GM18499 (cell line): ENCODE measurements at regions not wholly inside any gene's neighbourhood (a gene's known extent, or its start where the extent isn't known, plus 50 kb on each side); places are given as distances from the start of the nearest gene placed in this dataset.
"Not testable (repeated sequence)": the region's sequence is repeated elsewhere in the genome, so short reads cannot be mapped to it uniquely, and the experiment has no call there.

Source experiments
- ATAC-seq: cut with Tn5 transposase; IDR thresholded peaks from one replicate; pipeline ENCODE4 v1.9.1; 2021; ENCODE audit warnings: moderate number of reproducible peaks; ENCODE audit not compliant: insufficient read depth, unreplicated experiment

- no peak for ATAC-seq
These were observed 307.3 kb downstream of the RAPGEF2 start for GRCh38 chr4:159410076-159410777.

- no peak for ATAC-seq
These were observed 308.0 kb downstream of the RAPGEF2 start for GRCh38 chr4:159410891-159411290.

- no peak for ATAC-seq
These were observed 310.5 kb downstream of the RAPGEF2 start for GRCh38 chr4:159413306-159413943.

- ATAC-seq: no peak
These were observed 311.4 kb downstream of the RAPGEF2 start for GRCh38 chr4:159414305-159414704.

GRCh38 chr4:159416073-159416472 lies 313.2 kb downstream of the RAPGEF2 start:
- no peak for ATAC-seq

GRCh38 chr4:159416996-159417395 lies 314.1 kb downstream of the RAPGEF2 start:
- no peak for ATAC-seq

GRCh38 chr4:159420162-159421057 lies 317.5 kb downstream of the RAPGEF2 start:
- ATAC-seq: no peak

GRCh38 chr4:159421058-159421419 lies 318.2 kb downstream of the RAPGEF2 start:
- ATAC-seq: not testable (repeated sequence)

- ATAC-seq: no peak
These were observed 319.1 kb downstream of the RAPGEF2 start for GRCh38 chr4:159422019-159422418.

GRCh38 chr4:159422626-159423025 lies 319.7 kb downstream of the RAPGEF2 start:
- ATAC-seq: no peak

GRCh38 chr4:159425737-159426305 lies 322.9 kb downstream of the RAPGEF2 start:
- no peak for ATAC-seq

GRCh38 chr4:159428293-159428692 lies 325.4 kb downstream of the RAPGEF2 start:
- ATAC-seq: no peak

GRCh38 chr4:159428975-159429692 lies 326.3 kb downstream of the RAPGEF2 start:
- ATAC-seq: no peak

- ATAC-seq: no peak
These were observed 326.8 kb downstream of the RAPGEF2 start for GRCh38 chr4:159429693-159430035.

GRCh38 chr4:159430896-159431295 lies 328.0 kb downstream of the RAPGEF2 start:
- ATAC-seq: no peak

- ATAC-seq: no peak
These were observed 329.6 kb downstream of the RAPGEF2 start for GRCh38 chr4:159432436-159432835.

GRCh38 chr4:159433337-159433736 lies 330.5 kb downstream of the RAPGEF2 start:
- no peak for ATAC-seq

- no peak for ATAC-seq
These were observed 331.4 kb downstream of the RAPGEF2 start for GRCh38 chr4:159434114-159434870.

GRCh38 chr4:159434871-159435241 lies 332.0 kb downstream of the RAPGEF2 start:
- ATAC-seq: no peak
